A673 (cell line): ENCODE measurements at regions not wholly inside any gene's neighbourhood (a gene's known extent, or its start where the extent isn't known, plus 50 kb on each side); places are given as distances from the start of the nearest gene placed in this dataset.
"Not testable (repeated sequence)": the region's sequence is repeated elsewhere in the genome, so short reads cannot be mapped to it uniquely, and the experiment has no call there.

Experiments used
- BruUV-seq: library from RNA; stranded (reverse); fragments of 400-500 nt; replicated peaks from 2 replicates; lab custom pipeline; 2021; lab: Mats Ljungman, UMichigan
- CTCF ChIA-PET: fragments of 300-600 bp; sonication (Branson Sonifier 250); formaldehyde crosslinking; loops from one replicate; lab custom pipeline; 2022; ENCODE audit warnings: antibody characterized with exemption; lab: Charles Lee
- POLR2A ChIA-PET: fragments of 300-600 bp; sonication (Branson Sonifier 250); formaldehyde crosslinking; loops from one replicate; lab custom pipeline; 2022; ENCODE audit warnings: antibody characterized with exemption; ENCODE audit not compliant: low non-redundant PET; lab: Charles Lee
- DNase-seq: peaks from one replicate; pipeline ENCODE4 v3.0.0-alpha.2; 2015; ENCODE audit warnings: low spot score
- H3K27ac ChIP-seq: fragments of 200-600 bp; sonication (generic); 2 replicates; pipeline ENCODE4 v1.5.1; 2016; ENCODE audit warnings: mixed run types, low read depth, mild to moderate bottlenecking, mixed read lengths, antibody characterized with exemption, low read length; ENCODE audit not compliant: poor library complexity, severe bottlenecking
- H3K27me3 ChIP-seq: fragments of 200-600 bp; sonication (generic); replicated peaks from 2 replicates; pipeline ENCODE4 v1.6.1; 2017; ENCODE audit warnings: mixed run types, low read depth, mild to moderate bottlenecking, mixed read lengths, antibody characterized with exemption, low read length; ENCODE audit not compliant: insufficient read depth, poor library complexity
- H3K36me3 ChIP-seq: fragments of 200-600 bp; sonication (generic); 2 replicates; pipeline ENCODE4 v1.6.1; 2016; ENCODE audit warnings: mixed run types, mild to moderate bottlenecking, mixed read lengths, antibody characterized with exemption, low read length; ENCODE audit not compliant: insufficient read depth, poor library complexity, severe bottlenecking
- H3K4me1 ChIP-seq: fragments of 200-600 bp; sonication (generic); 2 replicates; pipeline ENCODE4 v1.6.1; 2017; ENCODE audit warnings: mixed run types, mild to moderate bottlenecking, mixed read lengths, antibody characterized with exemption, low read length; ENCODE audit not compliant: insufficient read depth, poor library complexity, severe bottlenecking
- H3K4me3 ChIP-seq: fragments of 200-600 bp; sonication (generic); 2 replicates; pipeline ENCODE4 v1.5.1; 2016; ENCODE audit warnings: low read depth, mixed run types, mild to moderate bottlenecking, mixed read lengths, low read length; ENCODE audit not compliant: poor library complexity, severe bottlenecking
- H3K9me3 ChIP-seq: fragments of 200-600 bp; sonication (generic); 2 replicates; pipeline ENCODE4 v1.6.1; 2016; ENCODE audit warnings: mixed run types, low read depth, mild to moderate bottlenecking, mixed read lengths, antibody characterized with exemption, low read length; ENCODE audit not compliant: poor library complexity, severe bottlenecking
- intact Hi-C: fragments of 100-400 bp; cut with micrococcal nuclease; formaldehyde crosslinking; loops from one replicate; pipeline ENCODE4 v1.10.0; 2022; ENCODE audit not compliant: unreplicated experiment

DNA sequence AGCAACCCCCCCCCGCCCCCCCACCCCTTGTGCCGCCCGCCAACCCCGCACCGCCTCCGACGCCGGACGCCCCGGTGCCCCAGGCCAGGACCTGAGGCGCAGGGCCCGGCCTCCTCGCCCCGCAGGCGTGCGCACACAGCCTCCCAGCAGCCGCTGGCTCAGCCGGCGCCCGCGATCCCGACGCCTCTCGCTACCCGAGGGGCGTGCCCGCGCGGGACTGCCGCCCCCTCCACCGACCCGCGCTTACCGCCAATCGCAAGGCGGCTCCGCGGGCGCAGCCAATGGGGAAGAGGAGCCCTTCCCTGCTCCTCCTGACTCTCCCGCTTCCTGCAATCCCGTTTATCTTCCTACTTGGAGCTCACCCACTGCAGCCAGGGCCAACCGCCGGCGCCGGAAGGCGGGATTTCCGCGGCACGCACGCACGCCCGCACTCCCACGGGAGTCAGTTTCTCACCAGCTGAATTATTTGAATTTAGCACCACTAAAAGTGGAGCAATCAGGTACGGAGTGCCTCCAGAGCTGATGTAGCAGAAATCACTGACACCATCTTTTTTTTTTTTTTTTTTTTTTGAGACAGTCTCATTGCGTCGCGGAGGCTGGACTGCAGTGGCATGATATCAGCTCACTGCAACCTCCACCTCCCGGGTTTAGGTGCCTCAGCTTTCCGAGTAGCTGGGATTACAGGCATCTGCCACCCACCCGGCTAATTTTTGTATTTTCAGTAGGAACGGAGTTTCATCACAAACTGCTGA, 65.0 kb upstream of the TP53TG3D start:
- H3K4me3 ChIP-seq, CTCF ChIA-PET, BruUV-seq, POLR2A ChIA-PET, H3K27ac ChIP-seq, H3K4me1 ChIP-seq, DNase-seq, H3K27me3 ChIP-seq, H3K36me3 ChIP-seq, intact Hi-C loops, H3K9me3 ChIP-seq: not testable (repeated sequence)

DNA sequence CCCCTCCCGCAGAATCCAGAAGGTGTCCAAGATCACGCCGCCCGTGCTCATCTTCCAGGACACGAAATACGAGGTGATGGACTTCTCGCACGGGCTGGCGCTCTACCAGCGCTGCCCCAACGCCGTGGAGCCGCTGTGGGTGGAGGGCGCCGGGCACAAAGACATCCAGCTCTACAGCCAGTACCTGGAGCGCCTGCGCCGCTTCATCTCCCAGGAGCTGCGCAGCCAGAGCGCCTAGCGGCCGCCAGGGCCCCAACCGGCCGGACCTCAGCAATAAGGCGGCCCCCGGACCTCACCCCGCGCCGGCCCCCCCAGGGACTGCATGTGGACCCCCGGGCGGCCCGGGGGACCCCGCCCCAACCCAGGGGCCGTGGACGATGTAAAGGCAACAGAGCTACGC, 50.5 kb upstream of the TP53TG3D start:
- H3K36me3 ChIP-seq, POLR2A ChIA-PET, H3K4me1 ChIP-seq, intact Hi-C loops, DNase-seq, H3K27me3 ChIP-seq, H3K4me3 ChIP-seq, BruUV-seq, H3K9me3 ChIP-seq, H3K27ac ChIP-seq, CTCF ChIA-PET: not testable (repeated sequence)
